Right lobe of liver (tissue), 6 donors: ENCODE measurements at regions not wholly inside any gene's neighbourhood (a gene's known extent, or its start where the extent isn't known, plus 50 kb on each side); places are given as distances from the start of the nearest gene placed in this dataset.

Experiments used
- ATAC-seq, 4 donors: fragments of 200-7000 bp; cut with Tn5 transposase; one replicate each; pipeline ENCODE4 v1.9.1; 2020; ENCODE audit warnings: mild to moderate bottlenecking in 4 of 4, moderate library complexity in 4 of 4
- DNase-seq, 3 donors: peaks; one replicate each; pipeline ENCODE4 v3.0.0-alpha.2; 2020
- H3K27ac ChIP-seq, 3 donors: fragments of 200-600 bp; one replicate each; pipeline ENCODE4 v1.8.0; 2022
- H3K27me3 ChIP-seq, 2 donors: fragments of 200-600 bp; one replicate each; pipeline ENCODE4 v1.8.0; 2022
- H3K36me3 ChIP-seq, 4 donors: fragments of 200-600 bp; sonication (generic) in 1 of 4; one replicate each; pipeline versions ENCODE4 v1.5.1 to v1.8.0; 2017 to 2022; ENCODE audit warnings: control low read depth in 1 of 4
- H3K4me1 ChIP-seq, 4 donors: fragments of 200-600 bp; sonication (generic) in 1 of 4; one replicate each; pipeline versions ENCODE4 v1.5.1 to v1.8.0; 2017 to 2022; ENCODE audit warnings: control low read depth in 1 of 4
- H3K4me3 ChIP-seq, 3 donors: fragments of 200-600 bp; one replicate each; pipeline ENCODE4 v1.8.0; 2022
- H3K9me3 ChIP-seq, 4 donors: fragments of 200-600 bp; sonication (generic) in 1 of 4; one replicate each; pipeline versions ENCODE4 v1.5.1 to v1.8.0; 2017 to 2022; ENCODE audit warnings: control low read depth in 1 of 4
- POLR2A ChIP-seq: fragments of 450-650 bp; IDR thresholded peaks from one replicate; pipeline ENCODE4 v1.6.1; 2017; ENCODE audit warnings: antibody characterized with exemption, mild to moderate bottlenecking
- WGBS: methylation state at CpG from one replicate; pipeline ENCODE4 v1.1.6; 2018; ENCODE audit warnings: low coverage, low lambda C conversion rate; ENCODE audit not compliant: insufficient coverage; ENCODE audit errors: missing lambda C conversion rate; 5-methylcytosine and 5-hydroxymethylcytosine counted together
- intact Hi-C, 2 donors: fragments of 100-400 bp; cut with DNase I; formaldehyde crosslinking; loops; one replicate each; pipeline versions ENCODE4 v1.11.2 to v1.14.1; 2022
- TF ChIP-seq, protein P1 (sequence below), 4 donors: fragments of 200-600 bp in 3 of 4; fragments of 450-650 bp in 1 of 4; IDR thresholded peaks; one replicate each; pipeline versions ENCODE4 v1.5.1 to v1.8.0; 2016 to 2022; ENCODE audit warnings: antibody characterized with exemption in 4 of 4, mild to moderate bottlenecking in 2 of 4
- donor health status: DM: no; HTN: yes; CAD: no.
- donor health status: DM: no; HTN: no; CAD: no.
- donor health status: DM: no; HTN: no; CAD: no.
- donor health status: DM: no; HTN: yes; CAD: no.
- donor health status: DM: no; HTN: yes; CAD: no.

DNA sequence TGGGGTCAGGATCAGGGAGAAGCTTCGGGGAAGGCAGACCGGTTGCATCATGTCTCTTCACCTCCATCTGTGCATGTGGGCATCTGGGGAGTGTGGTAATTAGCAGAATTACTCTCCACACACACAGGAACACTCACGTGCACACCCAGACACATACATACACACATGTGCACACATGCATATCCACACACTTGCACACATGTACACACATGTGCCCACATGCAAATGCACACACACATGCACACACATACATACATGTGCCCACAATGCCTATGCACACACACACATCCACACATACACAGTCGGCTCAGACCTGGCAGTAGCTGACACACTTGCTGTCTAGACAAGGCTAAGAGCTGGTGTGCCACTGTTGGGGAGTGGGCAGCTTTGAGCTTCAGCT lies 212.3 kb upstream of the PMEPA1 start:
- Histone ChIP-seq H3K36me3 (no peaks in the 10 kb centered on the region), H3K27me3 (no peaks in the 10 kb centered on the region), H3K4me3 (no peak overlapping the region), H3K9me3 (no peaks in the 10 kb centered on the region), H3K4me1 (no peaks in the 10 kb centered on the region), H3K27ac (no peak overlapping the region)
- no peak for ATAC-seq
- no peak for DNase-seq
- 53% methylated on average over 3 of the region's 4 CpGs for WGBS
- intact Hi-C loops = no loop called here
- TF ChIP-seq, protein P1, sequence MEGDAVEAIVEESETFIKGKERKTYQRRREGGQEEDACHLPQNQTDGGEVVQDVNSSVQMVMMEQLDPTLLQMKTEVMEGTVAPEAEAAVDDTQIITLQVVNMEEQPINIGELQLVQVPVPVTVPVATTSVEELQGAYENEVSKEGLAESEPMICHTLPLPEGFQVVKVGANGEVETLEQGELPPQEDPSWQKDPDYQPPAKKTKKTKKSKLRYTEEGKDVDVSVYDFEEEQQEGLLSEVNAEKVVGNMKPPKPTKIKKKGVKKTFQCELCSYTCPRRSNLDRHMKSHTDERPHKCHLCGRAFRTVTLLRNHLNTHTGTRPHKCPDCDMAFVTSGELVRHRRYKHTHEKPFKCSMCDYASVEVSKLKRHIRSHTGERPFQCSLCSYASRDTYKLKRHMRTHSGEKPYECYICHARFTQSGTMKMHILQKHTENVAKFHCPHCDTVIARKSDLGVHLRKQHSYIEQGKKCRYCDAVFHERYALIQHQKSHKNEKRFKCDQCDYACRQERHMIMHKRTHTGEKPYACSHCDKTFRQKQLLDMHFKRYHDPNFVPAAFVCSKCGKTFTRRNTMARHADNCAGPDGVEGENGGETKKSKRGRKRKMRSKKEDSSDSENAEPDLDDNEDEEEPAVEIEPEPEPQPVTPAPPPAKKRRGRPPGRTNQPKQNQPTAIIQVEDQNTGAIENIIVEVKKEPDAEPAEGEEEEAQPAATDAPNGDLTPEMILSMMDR (IDR thresholded peaks at IDR 0.05) = no peak
- TF ChIP-seq POLR2A = no peak

DNA sequence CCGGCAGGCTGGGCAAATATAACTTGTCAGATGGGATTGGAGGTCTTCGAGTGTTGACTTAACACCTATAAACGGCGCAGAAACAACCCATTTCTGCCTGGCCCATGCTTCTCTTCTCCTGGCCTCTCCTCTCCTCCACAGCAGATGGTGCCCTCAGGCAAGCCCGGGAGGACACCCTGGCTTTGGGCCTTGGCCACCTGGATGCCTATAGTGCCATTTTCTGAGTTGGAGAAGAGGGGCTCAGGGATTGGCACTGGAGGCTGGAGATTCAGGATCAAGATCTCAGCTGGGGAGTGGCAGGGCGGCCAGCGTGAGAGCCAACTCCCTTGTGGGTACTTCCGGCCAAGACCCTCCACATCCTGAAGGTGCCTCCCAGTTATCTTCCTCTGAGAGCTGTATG lies 211.9 kb upstream of the PMEPA1 start:
- 49% methylated on average over 4 of the region's 8 CpGs for WGBS
- no peaks in the 10 kb centered on the region for H3K27me3 ChIP-seq
- H3K4me3 ChIP-seq = no peak overlapping the region
- H3K9me3 ChIP-seq = no peaks in the 10 kb centered on the region
- no peaks in the 10 kb centered on the region for H3K4me1 ChIP-seq
- H3K27ac ChIP-seq = no peak overlapping the region
- H3K36me3 ChIP-seq = no peaks in the 10 kb centered on the region
- intact Hi-C loops = no loop called here
- no peak for ATAC-seq
- no peak for DNase-seq
- no peak for TF ChIP-seq POLR2A
- TF ChIP-seq, protein P1 (IDR thresholded peaks at IDR 0.05) = no peak

DNA sequence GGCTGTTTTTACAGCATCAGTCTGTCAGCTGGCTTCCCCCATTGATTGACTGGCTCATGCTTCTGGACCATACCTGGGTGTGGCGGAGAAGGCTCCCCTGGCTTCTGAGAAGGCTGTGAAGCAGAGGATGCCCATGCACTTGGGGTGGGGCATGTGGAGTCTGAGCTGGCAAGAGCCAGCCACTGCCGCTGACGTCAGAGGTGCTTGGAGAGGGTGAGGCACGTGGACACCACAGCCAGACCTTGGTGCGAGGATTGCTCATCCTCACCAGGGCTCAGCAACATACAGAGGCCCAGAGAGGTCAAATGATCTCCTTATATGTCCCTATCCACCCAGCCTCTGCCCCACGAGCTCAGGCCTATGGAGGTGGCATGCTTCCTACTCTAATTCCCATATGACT lies 211.2 kb upstream of the PMEPA1 start:
- no peaks in the 10 kb centered on the region for H3K36me3 ChIP-seq
- ATAC-seq = no peak
- no peak for DNase-seq
- no peak for TF ChIP-seq POLR2A
- TF ChIP-seq, protein P1 (IDR thresholded peaks at IDR 0.05) = no peak
- 70% methylated on average over 2 of the region's 6 CpGs for WGBS
- H3K9me3 ChIP-seq = no peaks in the 10 kb centered on the region
- H3K27me3 ChIP-seq = no peaks in the 10 kb centered on the region
- intact Hi-C loops = no loop called here
- H3K27ac ChIP-seq = no peak overlapping the region
- H3K4me1 ChIP-seq = no peaks in the 10 kb centered on the region
- H3K4me3 ChIP-seq = no peak overlapping the region

DNA sequence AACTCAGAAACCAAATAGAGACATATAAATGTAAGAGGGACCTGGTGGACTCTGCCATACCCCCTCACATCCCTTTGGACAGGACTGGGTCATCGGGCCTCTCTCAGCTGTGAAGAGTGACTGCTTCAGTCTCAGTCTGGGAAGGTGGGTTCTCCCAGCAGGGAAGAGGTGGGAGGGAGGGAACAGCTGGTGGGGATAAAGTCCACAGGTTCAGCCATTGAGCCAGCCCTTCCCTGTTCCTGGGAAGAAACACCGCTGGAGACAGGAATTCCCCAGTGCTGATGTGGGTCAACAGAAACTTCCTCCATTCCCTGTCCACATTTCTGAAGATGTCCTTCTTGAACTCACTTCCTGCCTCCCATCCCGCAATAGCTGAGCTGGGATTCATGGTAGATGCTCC lies 209.2 kb upstream of the PMEPA1 start:
- WGBS = 57% methylated on average over 1 of the region's 3 CpGs
- Histone ChIP-seq H3K27me3 (no peaks in the 10 kb centered on the region), H3K9me3 (no peaks in the 10 kb centered on the region), H3K4me1 (no peaks in the 10 kb centered on the region), H3K4me3 (no peak overlapping the region), H3K27ac (no peak overlapping the region), H3K36me3 (no peaks in the 10 kb centered on the region)
- no peak for ATAC-seq
- no peak for TF ChIP-seq POLR2A
- TF ChIP-seq, protein P1 (IDR thresholded peaks at IDR 0.05) = no peak
- DNase-seq = no peak
- intact Hi-C loops = no loop called here

DNA sequence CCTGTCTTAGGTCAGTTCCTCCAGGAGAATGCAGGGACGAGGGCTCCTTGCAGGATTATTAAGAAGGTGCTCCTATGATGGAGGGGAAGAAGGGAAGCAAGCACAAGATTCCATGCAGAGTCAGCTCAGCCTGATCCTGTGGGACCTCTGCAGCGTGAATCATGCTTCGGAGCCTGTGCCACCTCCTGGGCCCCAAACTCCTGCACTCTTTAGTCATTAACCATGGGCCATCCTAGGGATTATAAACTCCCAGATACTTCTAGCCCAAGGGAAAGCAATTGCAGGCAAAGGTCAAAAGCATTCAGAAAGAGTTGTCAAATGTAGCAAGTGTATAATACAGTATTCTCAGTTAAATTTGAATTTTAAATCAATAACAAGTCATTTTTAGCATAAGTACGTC lies 208.7 kb upstream of the PMEPA1 start:
- no peak for ATAC-seq
- no peak overlapping the region for H3K4me3 ChIP-seq
- no peak for TF ChIP-seq POLR2A
- TF ChIP-seq, protein P1 (IDR thresholded peaks at IDR 0.05) = no peak
- intact Hi-C loops = no loop called here
- no peaks in the 10 kb centered on the region for H3K27me3 ChIP-seq
- 72% methylated on average over 4 of the region's 4 CpGs for WGBS
- DNase-seq = no peak
- H3K36me3 ChIP-seq = no peaks in the 10 kb centered on the region
- H3K9me3 ChIP-seq = no peaks in the 10 kb centered on the region
- H3K27ac ChIP-seq = no peak overlapping the region
- H3K4me1 ChIP-seq = no peaks in the 10 kb centered on the region
